Stimulated activated naive CD8-positive, alpha-beta T cell treated with anti-CD3 and anti-CD28 coated beads, Interleukin-15, Interleukin-2, amounts not matched to agents 100 ng/mL and 50 ng/mL, for 24 hours (primary cell): ENCODE measurements at regions not wholly inside any gene's neighbourhood (a gene's known extent, or its start where the extent isn't known, plus 50 kb on each side); places are given as distances from the start of the nearest gene placed in this dataset.

Source experiments
- H3K27ac Mint-ChIP-seq: one replicate; pipeline ENCODE4 v1.8.0; 2021; ENCODE audit warnings: mild to moderate bottlenecking, mixed read lengths
- H3K27me3 Mint-ChIP-seq: one replicate; pipeline ENCODE4 v1.8.0; 2021; ENCODE audit warnings: mixed read lengths
- H3K36me3 Mint-ChIP-seq: one replicate; pipeline ENCODE4 v1.8.0; 2021; ENCODE audit warnings: low read depth, mixed read lengths
- H3K4me1 Mint-ChIP-seq: one replicate; pipeline ENCODE4 v1.8.0; 2021; ENCODE audit warnings: low read depth, mixed read lengths
- H3K4me3 Mint-ChIP-seq: one replicate; pipeline ENCODE4 v1.8.0; 2021; ENCODE audit warnings: mild to moderate bottlenecking, mixed read lengths
- H3K9me3 Mint-ChIP-seq: one replicate; pipeline ENCODE4 v1.8.0; 2021; ENCODE audit warnings: mixed read lengths

- Mint-ChIP-seq H3K27me3 (no peaks in the 10 kb centered on the region), H3K9me3 (peaks cover 3% of the 10 kb centered on the region), H3K4me1 (no peaks in the 10 kb centered on the region), H3K4me3 (no peak overlapping the region), H3K27ac (no peak overlapping the region), H3K36me3 (no peaks in the 10 kb centered on the region)
Observed at GRCh38 chr13:84524586-84524985, 642.3 kb upstream of the SLITRK1 start.

GRCh38 chr13:84500016-84500415 is 617.7 kb upstream of the SLITRK1 start:
- peaks cover 8% of the 10 kb centered on the region for H3K9me3 Mint-ChIP-seq
- H3K27ac Mint-ChIP-seq = no peak overlapping the region
- no peaks in the 10 kb centered on the region for H3K36me3 Mint-ChIP-seq
- no peaks in the 10 kb centered on the region for H3K27me3 Mint-ChIP-seq
- H3K4me3 Mint-ChIP-seq = no peak overlapping the region
- no peaks in the 10 kb centered on the region for H3K4me1 Mint-ChIP-seq

DNA sequence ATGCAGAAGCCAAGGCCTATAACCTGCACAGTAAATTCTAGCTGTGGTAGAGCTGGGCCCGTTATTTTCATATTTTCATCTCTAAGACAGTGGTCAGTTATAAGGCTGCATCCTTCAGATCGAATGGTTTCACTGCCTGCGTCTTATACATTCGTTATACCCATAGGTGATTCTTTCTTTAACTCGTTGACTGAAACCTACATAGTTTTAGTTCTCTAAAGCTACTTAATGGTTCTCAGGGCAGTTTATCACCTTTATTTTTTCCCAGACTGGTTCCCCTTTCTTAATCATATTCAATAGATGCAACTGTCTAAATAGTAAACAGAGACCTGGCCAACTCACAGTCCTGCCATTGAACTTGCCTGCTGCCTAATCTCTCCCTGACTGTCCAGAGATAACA is 615.3 kb upstream of the SLITRK1 start:
- Mint-ChIP-seq H3K36me3 (no peaks in the 10 kb centered on the region), H3K9me3 (peaks cover 3% of the 10 kb centered on the region), H3K27ac (no peak overlapping the region), H3K4me1 (no peaks in the 10 kb centered on the region), H3K4me3 (no peak overlapping the region), H3K27me3 (no peaks in the 10 kb centered on the region)

- Mint-ChIP-seq H3K9me3 (no peaks in the 10 kb centered on the region), H3K27me3 (no peaks in the 10 kb centered on the region), H3K27ac (no peak overlapping the region), H3K36me3 (no peaks in the 10 kb centered on the region), H3K4me1 (no peaks in the 10 kb centered on the region), H3K4me3 (no peak overlapping the region)
Observed at GRCh38 chr13:84491952-84492351, 609.7 kb upstream of the SLITRK1 start.

- Mint-ChIP-seq H3K27me3 (no peaks in the 10 kb centered on the region), H3K4me1 (no peaks in the 10 kb centered on the region), H3K27ac (no peak overlapping the region), H3K36me3 (no peaks in the 10 kb centered on the region), H3K4me3 (no peak overlapping the region), H3K9me3 (peaks cover 5% of the 10 kb centered on the region)
Observed at GRCh38 chr13:84487752-84488151, 605.5 kb upstream of the SLITRK1 start.

- Mint-ChIP-seq H3K9me3 (peaks cover 6% of the 10 kb centered on the region), H3K27ac (no peak overlapping the region), H3K4me3 (no peak overlapping the region), H3K4me1 (no peaks in the 10 kb centered on the region), H3K27me3 (no peaks in the 10 kb centered on the region), H3K36me3 (no peaks in the 10 kb centered on the region)
Observed at GRCh38 chr13:84481958-84482357, 599.7 kb upstream of the SLITRK1 start.

DNA sequence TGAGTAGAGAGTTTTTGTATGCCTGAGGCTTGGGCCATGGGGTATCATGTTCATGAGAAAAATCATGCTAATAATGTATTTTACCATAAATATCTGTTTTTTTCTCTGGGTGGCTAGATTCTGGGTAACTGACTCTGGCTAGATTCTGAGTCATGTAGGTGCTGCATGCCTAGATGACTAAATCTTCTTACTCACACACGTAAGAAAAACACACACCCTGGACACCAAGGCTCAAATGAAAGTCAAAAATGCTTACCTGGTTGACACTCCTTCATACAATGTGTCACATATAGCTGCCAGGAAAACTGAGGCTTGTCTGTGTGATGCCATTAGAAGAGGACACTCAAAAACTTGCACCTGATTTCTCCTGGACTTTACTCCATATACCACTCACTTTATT is 597.4 kb upstream of the SLITRK1 start:
- H3K27ac Mint-ChIP-seq = no peak overlapping the region
- no peaks in the 10 kb centered on the region for H3K36me3 Mint-ChIP-seq
- H3K27me3 Mint-ChIP-seq = no peaks in the 10 kb centered on the region
- H3K9me3 Mint-ChIP-seq = peaks cover 4% of the 10 kb centered on the region
- H3K4me1 Mint-ChIP-seq = no peaks in the 10 kb centered on the region
- no peak overlapping the region for H3K4me3 Mint-ChIP-seq

GRCh38 chr13:84470528-84470927 is 588.3 kb upstream of the SLITRK1 start:
- no peaks in the 10 kb centered on the region for H3K4me1 Mint-ChIP-seq
- no peaks in the 10 kb centered on the region for H3K36me3 Mint-ChIP-seq
- H3K27ac Mint-ChIP-seq = no peak overlapping the region
- no peak overlapping the region for H3K4me3 Mint-ChIP-seq
- peaks cover 7% of the 10 kb centered on the region for H3K9me3 Mint-ChIP-seq
- H3K27me3 Mint-ChIP-seq = no peaks in the 10 kb centered on the region

- Mint-ChIP-seq H3K36me3 (no peaks in the 10 kb centered on the region), H3K27ac (no peak overlapping the region), H3K27me3 (no peaks in the 10 kb centered on the region), H3K4me1 (no peaks in the 10 kb centered on the region), H3K9me3 (peaks cover 11% of the 10 kb centered on the region), H3K4me3 (no peak overlapping the region)
Observed at GRCh38 chr13:84466461-84466860, 584.2 kb upstream of the SLITRK1 start.

DNA sequence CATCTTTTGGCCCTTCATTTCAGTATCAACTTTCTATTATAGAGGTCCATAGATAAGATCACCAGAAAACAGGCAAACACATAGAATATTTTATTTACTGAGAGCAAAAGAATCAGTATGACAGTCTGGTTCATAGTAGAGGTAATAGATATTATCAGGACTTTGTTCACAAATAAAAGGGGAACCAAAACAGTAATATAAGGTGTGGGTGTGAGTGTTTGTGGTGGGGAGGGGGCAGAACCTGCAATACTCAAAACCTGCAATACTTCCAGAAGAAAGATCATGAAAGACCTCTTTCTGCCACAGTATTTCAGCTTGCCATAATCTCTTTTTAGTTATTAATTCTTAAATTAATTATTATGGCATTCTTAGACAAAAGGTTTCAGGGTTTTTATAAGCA is 578.7 kb upstream of the SLITRK1 start:
- Mint-ChIP-seq H3K27ac (no peak overlapping the region), H3K4me1 (no peaks in the 10 kb centered on the region), H3K9me3 (peaks cover 4% of the 10 kb centered on the region), H3K36me3 (no peaks in the 10 kb centered on the region), H3K27me3 (no peaks in the 10 kb centered on the region), H3K4me3 (no peak overlapping the region)

GRCh38 chr13:84455143-84455905 is 573.0 kb upstream of the SLITRK1 start:
- Mint-ChIP-seq H3K36me3 (no peaks in the 10 kb centered on the region), H3K27ac (no peak overlapping the region), H3K27me3 (no peaks in the 10 kb centered on the region), H3K4me1 (no peaks in the 10 kb centered on the region), H3K9me3 (no peaks in the 10 kb centered on the region), H3K4me3 (no peak overlapping the region)

- no peak overlapping the region for H3K27ac Mint-ChIP-seq
Observed at GRCh38 chr13:84447640-84447978, 565.3 kb upstream of the SLITRK1 start.

GRCh38 chr13:84446972-84447639 is 564.8 kb upstream of the SLITRK1 start:
- H3K36me3 Mint-ChIP-seq = no peaks in the 10 kb centered on the region
- H3K27me3 Mint-ChIP-seq = no peaks in the 10 kb centered on the region
- H3K27ac Mint-ChIP-seq = no peak overlapping the region
- no peaks in the 10 kb centered on the region for H3K4me1 Mint-ChIP-seq
- H3K4me3 Mint-ChIP-seq = no peak overlapping the region
- no peaks in the 10 kb centered on the region for H3K9me3 Mint-ChIP-seq

More at GRCh38 chr13:84447640-84447978, 565.3 kb upstream of the SLITRK1 start:
- no peaks in the 10 kb centered on the region for H3K9me3 Mint-ChIP-seq
- no peaks in the 10 kb centered on the region for H3K36me3 Mint-ChIP-seq
- no peak overlapping the region for H3K4me3 Mint-ChIP-seq
- no peaks in the 10 kb centered on the region for H3K4me1 Mint-ChIP-seq
- no peaks in the 10 kb centered on the region for H3K27me3 Mint-ChIP-seq

- Mint-ChIP-seq H3K4me3 (no peak overlapping the region), H3K27ac (no peak overlapping the region), H3K27me3 (no peaks in the 10 kb centered on the region), H3K36me3 (no peaks in the 10 kb centered on the region), H3K4me1 (no peaks in the 10 kb centered on the region), H3K9me3 (no peaks in the 10 kb centered on the region)
Observed at GRCh38 chr13:84445776-84446175, 563.5 kb upstream of the SLITRK1 start.

- Mint-ChIP-seq H3K36me3 (no peaks in the 10 kb centered on the region), H3K9me3 (no peaks in the 10 kb centered on the region), H3K27ac (no peak overlapping the region), H3K27me3 (no peaks in the 10 kb centered on the region), H3K4me3 (no peak overlapping the region), H3K4me1 (no peaks in the 10 kb centered on the region)
Observed at GRCh38 chr13:84443463-84443862, 561.2 kb upstream of the SLITRK1 start.

DNA sequence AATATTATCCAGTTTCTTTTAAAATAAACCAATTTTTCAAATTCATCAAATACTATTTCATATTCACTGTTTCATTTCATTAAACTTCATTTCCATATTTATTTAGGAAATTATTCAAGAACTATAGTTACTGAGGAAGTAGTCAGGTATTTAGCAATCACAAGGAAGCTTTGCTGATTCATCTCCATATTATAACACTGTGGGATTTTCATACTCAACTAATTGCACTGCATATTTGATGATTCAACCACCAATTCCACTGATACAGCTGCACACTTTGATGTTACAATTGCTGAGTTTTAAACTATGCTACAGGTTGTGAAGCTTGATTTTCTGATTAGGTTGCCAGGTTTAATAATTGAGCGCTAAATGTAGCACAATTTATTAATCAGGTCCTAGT is 556.8 kb upstream of the SLITRK1 start:
- Mint-ChIP-seq H3K36me3 (no peaks in the 10 kb centered on the region), H3K9me3 (no peaks in the 10 kb centered on the region), H3K4me3 (no peak overlapping the region), H3K27ac (no peak overlapping the region), H3K4me1 (no peaks in the 10 kb centered on the region), H3K27me3 (no peaks in the 10 kb centered on the region)
